HG03558 (cell line): ENCODE measurements at regions not wholly inside any gene's neighbourhood (a gene's known extent, or its start where the extent isn't known, plus 50 kb on each side); places are given as distances from the start of the nearest gene placed in this dataset.

Source experiments
- ATAC-seq: cut with Tn5 transposase; IDR thresholded peaks from one replicate; pipeline ENCODE4 v1.9.1; 2021; ENCODE audit warnings: moderate number of reproducible peaks; ENCODE audit not compliant: unreplicated experiment; ENCODE audit errors: extremely low read depth

DNA sequence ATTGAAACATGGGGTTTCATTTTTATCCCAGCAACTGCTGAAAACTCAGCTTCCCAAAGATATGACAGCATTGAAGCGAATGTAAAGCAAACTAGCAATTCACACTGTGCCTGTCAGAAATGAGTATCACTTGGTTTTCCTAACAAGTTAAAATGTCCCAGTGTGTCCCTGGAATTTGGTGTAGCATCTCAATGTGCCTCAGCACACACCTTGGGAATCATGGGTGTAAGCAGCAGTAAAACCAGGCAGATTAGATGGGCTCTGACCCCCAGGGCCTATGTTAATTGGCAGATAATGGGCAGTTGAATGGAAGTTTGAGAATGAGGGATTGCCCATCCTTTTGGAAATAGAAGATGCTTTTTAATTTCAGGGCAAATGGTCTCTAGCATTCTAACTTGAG is 784.9 kb upstream of the LRRC4C start:
- ATAC-seq = no peak

DNA sequence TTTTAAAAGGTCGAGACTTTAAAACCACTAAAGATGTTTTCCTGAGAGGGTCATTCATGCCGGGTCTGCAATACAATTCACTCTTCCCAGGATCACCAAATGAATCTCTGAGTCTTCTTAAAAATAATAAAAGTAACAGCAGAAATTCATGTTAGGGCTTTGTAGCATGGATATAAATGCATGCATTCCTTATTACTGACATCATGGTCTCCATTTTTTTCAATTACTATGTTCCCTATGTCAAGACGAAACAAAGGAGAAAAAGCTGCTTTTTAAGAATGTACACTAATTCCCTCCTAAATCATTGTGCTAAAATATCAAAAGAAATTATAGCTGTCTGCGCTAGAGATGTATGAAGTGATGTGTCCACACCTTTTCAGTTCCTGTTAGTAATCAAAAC is 789.9 kb upstream of the LRRC4C start:
- no peak for ATAC-seq

DNA sequence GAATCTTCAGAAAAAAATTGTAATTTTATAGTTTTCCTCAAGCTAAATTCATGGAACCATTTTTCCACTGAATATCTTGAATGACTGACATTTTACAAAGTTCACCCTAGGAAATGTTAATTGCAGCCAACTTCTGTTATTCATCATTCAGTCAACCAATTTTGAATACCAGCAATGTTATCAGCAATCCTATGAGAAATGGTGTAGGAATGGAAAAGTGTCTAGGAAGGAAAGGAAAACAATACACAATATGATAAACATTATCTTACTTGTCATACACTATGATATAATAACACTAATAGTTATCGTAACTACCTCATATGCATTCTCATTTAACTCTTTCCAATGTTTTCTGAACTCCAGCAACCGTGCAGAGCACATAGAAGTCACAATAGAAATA is 790.5 kb upstream of the LRRC4C start:
- ATAC-seq = no peak

DNA sequence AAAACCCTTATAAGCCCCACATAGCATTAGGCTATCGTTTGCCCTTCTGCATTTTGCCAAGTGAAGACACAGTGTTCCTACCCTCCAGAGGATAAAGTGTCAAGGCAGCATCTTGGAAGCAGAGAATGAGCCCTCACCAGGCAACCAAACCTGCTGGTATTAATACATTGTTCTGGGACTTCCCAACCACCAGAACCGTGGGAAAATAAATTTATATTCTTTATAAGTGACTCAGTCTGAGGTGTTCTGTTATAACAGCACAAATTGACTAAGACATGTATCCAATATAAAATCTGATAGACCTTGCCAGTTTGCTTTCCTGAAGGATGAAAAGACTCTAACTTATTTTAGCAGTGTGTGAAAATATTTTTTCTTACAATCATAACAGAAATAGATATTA is 792.5 kb upstream of the LRRC4C start:
- no peak for ATAC-seq

DNA sequence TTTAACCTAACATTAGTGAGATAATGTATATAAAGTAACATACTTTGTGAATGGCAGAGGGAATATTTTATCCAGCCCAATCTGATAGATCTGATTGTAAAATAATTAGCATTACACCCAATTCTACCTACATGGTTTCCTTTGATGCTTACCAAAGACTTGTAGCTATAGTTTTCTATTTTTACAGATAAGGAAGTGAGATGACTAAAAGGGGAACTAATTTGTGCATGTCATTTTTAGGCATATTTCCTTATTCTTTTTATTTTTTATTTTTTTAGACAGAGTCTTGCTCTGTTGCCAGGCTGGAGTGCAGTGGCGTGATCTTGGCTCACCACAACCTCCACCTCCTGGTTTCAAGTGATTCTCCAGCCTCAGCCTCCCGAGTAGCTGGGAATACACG is 793.7 kb upstream of the LRRC4C start:
- no peak for ATAC-seq

DNA sequence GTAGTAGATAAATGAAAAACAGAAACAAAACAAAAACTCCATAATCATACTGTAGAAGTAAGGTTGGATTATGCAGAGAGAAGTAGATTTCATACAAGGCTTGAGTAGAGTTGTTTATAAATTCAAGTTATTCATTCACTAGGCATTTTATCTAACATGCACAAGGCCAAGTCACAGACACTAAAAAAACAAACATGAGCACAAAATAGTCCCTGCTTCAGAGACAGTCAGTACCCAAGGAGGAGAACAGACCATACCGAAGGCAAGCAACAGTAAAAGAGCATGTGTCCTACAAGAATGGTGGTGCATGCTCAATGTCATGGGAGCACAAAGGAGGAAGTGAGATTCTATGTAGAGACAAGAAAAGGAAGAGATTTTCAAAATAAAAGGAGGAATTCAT is 796.5 kb upstream of the LRRC4C start:
- ATAC-seq = no peak

DNA sequence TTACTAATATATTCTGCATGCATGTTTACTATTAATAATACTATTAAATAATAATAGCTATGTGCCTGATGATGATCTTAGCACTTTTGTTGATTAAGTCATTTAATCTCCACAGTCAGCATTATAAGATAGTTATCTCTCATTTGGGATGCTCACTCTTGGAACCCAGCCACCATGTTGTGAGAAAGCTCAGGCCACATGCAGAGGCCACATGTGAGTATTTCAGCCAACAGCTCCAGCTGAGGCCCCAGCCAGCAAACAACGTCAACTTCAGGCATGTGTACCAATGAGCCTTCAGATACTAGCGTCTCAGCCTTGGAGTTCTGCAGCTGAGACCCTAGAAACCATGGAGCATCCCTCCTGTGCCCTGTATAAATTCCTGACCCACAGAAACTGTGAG is 798.1 kb upstream of the LRRC4C start:
- ATAC-seq = no peak

DNA sequence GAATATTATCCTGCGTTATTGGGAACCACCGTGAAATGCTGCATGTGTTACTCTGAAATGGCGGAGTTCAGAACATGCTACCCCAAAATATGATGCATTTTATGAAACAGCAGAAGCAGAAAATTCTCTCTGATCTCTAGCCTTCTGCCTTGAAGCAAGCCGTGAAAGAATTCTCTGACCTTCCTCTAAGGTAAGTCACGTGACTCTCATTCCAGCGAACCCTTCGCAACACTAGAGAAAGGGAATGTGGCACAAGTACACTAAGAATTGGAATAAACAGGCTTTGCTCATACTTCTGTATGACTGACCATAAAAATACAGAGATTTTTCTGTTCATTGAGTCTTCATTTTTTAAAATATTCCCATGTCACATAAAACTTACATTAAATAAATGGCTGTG is 805.6 kb upstream of the LRRC4C start:
- ATAC-seq = no peak

DNA sequence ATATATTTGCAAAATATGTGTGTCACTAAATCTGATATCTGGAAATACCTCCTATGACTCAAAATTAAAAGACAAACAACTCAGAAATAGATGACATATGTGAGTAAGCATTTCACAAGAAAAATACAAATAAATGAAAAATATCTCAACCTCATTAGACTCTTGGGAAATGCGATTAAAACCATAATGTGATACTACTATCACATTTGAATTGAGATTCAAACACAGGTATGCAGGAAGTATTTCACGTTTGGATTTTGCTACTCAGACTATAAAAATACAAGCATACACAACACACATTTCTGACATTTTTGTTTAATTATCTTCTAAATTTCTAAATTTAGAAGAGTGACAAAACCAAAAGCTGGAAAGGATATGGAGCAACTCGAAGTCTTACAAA is 811.9 kb upstream of the LRRC4C start:
- ATAC-seq = no peak

DNA sequence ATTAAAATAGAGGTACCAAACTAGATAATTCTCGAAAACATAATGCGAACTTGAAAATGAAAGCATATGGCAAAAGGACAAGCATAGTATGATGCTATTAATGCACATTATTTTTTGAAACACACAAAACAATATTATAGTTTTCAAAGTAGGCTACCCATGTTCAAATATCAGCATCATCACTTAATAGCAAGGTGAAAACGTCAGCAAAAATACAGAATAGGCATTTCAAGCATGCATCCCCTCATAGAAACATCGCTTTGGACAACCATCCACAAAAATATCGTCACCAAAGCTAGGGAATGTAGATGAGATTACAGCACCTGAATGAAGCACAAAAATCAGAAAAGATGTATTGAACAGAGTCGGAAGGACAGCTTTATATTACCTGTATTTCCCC is 814.5 kb upstream of the LRRC4C start:
- ATAC-seq = no peak

DNA sequence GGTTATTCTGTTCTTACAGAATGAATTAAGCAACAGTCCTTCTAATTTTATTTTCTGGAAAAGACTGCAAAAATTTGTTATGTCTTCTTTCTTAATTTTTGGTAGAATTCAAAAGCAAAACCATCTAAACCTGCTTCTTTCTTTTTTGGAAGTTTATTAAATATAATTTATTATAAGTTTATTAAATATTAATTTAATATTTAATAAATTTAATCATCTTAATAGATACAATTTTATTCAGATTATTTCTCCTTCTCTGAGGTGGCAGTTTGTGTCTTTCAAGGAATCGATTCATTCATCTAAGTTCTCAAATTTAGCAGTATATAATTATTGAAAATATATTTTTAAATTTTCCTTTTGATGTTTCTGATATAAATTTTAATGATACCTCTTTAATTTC is 837.5 kb upstream of the LRRC4C start:
- ATAC-seq = no peak

DNA sequence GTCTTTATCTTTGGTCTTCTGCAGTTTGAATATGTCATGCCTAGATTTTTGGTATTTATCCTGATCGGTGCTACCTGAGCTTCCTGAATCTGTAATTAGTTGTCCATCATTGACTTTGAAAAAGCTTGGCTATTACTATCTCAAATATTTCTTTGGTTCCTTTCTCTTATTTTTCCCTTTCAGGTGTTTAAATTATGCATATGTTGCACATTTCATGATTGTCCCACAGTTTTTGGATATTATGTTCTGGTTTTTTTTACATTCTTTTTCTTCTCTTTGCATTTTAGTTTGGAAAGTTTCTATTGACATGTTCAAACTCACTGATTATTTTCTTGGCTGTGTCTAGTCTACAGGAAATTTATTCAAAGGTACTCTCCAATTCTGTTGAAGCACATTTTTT is 840.3 kb upstream of the LRRC4C start:
- no peak for ATAC-seq

DNA sequence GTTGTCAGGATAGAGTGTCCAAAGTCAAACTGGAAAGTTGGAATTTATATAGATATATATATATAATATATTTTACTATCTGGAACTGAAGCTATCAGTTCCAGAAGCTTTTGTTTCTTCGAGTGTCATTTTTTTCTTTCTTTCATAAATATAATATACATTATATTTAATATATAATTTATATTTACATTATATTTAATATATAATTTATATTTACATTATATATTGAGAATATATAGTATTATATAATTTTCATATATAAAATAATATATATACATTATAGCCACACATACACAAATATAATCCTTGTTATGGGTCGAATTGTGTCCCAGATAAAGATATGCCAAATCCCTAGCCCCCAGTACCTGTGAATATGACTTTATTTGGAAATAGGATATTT is 842.3 kb upstream of the LRRC4C start:
- no peak for ATAC-seq

DNA sequence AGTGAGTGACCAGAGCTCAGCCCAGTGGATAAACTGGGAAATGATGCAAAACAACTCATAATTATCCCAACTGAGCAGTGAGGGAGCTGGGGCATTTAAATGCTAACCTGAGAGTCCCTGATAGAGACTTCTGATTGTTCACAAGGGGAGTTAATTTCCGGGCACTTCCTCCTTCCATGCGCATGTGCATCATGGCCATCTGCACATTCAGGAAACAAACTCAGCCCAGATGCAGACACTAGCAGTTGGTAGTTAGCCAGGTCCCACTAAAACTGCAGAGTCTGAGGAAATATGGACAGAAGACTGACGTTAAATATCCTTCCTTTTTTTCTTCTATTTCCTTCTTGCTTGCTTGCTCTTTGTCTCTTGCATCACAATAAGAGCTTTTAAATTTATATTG is 852.1 kb upstream of the LRRC4C start:
- ATAC-seq = no peak

DNA sequence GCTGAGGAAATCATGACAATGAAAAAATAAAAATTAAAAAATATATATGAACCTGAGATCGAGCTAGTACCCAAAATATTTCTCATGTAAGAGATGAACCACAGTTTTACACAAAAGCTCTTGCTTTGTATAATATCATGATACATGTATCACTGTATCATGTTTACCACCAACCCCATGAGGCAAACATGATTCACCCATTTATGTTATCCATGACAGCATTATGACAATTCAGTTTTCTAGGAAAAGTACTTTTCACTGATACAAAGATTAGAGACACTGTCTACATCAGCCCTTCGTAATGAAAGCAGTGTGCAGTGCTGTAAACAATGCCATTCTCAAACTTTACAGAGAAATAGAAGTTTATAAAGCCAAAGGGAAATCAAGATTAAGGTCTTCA is 852.5 kb upstream of the LRRC4C start:
- ATAC-seq = no peak

DNA sequence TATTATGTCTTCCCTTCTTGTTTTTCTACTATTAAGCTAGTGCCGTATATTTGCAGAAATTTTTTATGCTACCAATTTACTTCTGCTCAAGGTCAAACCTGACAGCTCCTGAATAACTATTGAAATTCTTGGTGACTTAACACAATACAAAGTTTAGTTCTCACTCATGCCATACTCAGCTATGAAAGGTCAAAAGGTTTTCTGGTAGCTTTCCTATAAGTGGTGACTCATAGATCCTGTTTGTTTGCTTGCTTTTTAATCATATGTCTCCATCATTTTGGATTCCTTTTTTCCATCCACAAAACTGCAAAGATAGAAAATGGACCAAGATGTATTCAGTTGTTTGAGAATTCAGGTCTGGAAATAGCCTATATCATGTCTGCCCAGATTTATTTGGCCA is 855.8 kb upstream of the LRRC4C start:
- no peak for ATAC-seq

DNA sequence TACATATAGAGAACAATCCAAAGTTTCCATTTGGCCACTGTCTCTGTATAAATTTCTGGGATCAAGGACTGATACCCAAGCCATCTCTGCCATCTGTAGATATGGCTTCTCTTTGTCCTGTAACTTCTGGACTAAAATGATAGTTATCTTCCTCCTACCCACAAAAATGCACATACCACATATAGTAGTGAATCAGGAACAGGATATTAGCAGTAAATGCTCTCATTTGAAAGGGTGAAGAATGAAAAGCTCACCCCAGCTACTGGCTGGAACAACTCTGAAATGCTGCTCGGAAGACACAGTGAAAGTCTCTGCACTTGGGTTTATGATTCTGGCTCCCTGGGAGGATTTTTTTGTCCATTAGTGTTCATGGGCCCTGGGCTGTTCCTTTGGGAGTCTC is 856.4 kb upstream of the LRRC4C start:
- ATAC-seq = no peak

DNA sequence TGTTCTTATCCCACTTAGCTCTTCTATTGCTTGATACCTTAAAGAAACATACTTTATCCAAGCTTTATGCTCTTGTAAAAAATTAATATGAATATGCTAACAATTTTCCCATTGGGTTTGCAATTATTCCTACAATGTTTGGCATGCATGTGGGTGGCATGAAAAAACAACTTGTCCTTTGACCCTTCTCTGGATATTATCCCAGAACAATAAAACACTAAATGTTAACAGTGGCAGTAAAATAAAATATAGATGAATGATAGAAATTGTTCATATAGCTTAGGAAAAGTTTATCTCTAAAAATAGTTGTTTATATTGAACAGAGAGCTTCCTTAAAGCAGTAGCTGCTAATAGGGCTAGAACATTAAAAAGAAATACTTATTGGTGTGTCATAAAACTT is 860.5 kb upstream of the LRRC4C start:
- ATAC-seq = no peak

DNA sequence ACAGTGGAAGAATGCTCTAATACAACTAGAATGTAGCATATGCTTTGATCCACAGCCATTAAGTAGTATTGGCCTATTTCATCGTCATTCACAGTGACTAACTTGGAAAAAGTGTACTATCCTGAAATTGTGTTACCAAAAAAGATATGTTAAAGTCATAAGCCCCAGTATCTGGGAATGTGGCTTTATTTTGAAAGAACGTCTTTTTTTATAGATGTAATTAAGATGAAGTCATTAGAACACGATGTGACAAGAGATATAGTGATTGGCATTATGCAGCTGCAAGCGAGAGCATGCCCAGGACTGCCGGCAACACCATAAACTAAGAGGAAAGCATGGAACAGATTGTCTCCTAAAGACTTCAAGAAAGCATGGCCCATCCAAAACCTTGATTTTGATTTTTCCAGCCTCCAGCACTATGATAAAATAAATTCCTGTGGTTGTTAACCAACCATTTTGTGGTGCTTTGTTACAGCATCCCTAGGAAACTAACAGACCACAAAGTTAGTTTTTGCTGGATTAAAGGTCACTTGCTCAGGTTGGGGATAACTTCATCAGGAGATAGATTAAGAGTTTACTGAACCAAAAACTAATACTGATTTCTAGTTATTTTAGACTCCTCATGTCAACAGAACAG is 870.6 kb upstream of the LRRC4C start:
- no peak for ATAC-seq

DNA sequence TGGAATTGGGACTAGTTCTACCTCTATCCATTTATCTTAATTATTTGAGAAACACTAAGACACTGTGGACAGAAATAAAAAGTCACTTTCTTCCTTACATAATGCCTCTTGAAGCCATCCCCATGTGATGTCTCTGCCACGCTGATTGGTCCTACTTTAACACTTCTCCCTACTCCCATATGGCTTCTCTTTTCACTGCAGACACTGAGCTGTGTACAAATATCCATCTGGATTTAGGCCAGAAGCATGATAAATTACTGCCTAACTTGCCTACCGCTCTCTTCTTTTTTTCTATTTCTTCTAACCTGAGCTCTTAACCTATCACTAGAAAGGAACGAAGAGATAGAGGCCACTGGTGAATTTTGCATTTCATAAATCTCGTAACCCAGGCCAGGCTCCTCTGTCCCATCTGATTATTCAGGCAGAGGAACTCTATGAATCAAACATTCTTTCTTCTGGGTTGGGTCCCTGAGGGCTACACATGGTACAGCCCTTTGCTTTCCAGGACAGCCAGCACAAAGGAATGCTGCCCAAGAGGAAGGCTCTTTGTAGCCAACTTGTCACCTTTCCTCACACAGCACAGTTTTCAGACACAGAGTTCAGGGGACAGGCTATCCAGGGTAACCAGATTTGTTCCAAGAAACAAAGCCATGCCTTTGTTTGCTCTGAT is 878.5 kb upstream of the LRRC4C start:
- ATAC-seq = no peak

DNA sequence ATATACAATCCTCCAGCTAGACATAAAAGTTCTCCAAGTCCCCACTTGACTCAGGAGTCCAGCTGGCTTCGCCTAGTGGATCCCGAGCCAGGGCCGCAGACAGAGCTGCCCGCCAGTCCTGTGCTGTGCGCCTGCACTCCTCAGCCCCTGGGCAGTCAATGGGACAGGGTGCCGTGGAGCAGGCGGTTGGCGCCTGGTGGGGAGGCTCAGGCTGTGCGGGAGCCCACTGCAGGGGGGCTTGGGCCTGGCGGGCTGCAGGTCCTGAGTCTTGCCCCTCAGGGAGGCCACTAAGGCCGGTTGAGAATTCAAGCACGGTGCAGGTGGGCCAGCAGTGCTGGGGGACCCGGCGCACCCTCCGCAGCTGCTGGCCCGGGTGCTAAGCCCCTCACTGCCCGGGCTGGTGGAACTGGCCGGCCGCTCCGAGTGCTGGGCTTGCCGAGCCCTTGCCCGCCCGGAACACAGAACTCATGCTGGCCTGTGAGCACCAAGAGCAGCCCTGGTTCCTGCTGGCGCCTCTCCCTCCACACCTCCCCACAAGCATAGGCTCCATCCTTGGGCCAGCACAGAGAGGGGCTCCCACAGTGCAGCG is 884.8 kb upstream of the LRRC4C start:
- no peak for ATAC-seq

DNA sequence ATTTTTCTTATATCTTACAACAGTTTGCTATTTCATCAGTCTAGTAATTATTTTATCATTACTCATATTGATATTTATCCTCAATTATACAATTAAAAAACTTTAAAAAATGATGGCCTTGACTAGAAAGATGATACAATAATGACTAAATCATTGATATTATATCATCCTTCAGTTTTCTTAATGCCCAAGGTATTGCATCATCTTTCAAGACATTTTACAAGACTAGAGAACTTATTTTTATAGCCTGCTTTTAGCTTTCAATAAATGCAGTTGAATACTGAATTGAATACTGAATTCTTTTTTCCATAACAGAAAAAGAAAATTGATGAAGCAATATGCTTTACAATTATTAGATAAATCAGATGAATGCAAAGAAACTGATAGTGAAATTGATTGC is 886.5 kb upstream of the LRRC4C start:
- no peak for ATAC-seq
